Loucy (cell line): ENCODE measurements at regions not wholly inside any gene's neighbourhood (a gene's known extent, or its start where the extent isn't known, plus 50 kb on each side); places are given as distances from the start of the nearest gene placed in this dataset.

Experiments used
- H2AFZ ChIP-seq: fragments of 200-600 bp; sonication (generic); 2 replicates; pipeline ENCODE4 v1.6.0; 2016; ENCODE audit warnings: antibody characterized with exemption, mild to moderate bottlenecking, low read length, moderate library complexity
- H3F3A ChIP-seq: fragments of 200-600 bp; 2 replicates; pipeline ENCODE4 v1.6.0; 2016; ENCODE audit warnings: antibody characterized with exemption, low read depth, mild to moderate bottlenecking
- H3K27me3 ChIP-seq: fragments of 200-600 bp; sonication (generic); 2 replicates; pipeline ENCODE4 v1.6.1; 2014; ENCODE audit warnings: low read length, mild to moderate bottlenecking; ENCODE audit not compliant: insufficient read depth, poor library complexity, severe bottlenecking
- H3K36me3 ChIP-seq: fragments of 200-600 bp; sonication (generic); 2 replicates; pipeline ENCODE4 v1.6.1; 2016; ENCODE audit warnings: low read length; ENCODE audit not compliant: insufficient read depth
- H3K4me1 ChIP-seq: fragments of 200-600 bp; sonication (generic); 2 replicates; pipeline ENCODE4 v1.5.1; 2014; ENCODE audit warnings: low read length, mild to moderate bottlenecking; ENCODE audit not compliant: insufficient read depth, poor library complexity, severe bottlenecking
- H3K4me2 ChIP-seq: fragments of 200-600 bp; sonication (generic); 2 replicates; pipeline ENCODE4 v1.6.0; 2014; ENCODE audit warnings: antibody characterized with exemption, low read length, low read depth, mild to moderate bottlenecking; ENCODE audit not compliant: poor library complexity, severe bottlenecking
- H3K4me3 ChIP-seq: fragments of 200-600 bp; sonication (generic); 2 replicates; pipeline ENCODE4 v1.5.1; 2014; ENCODE audit warnings: low read length, mild to moderate bottlenecking, mixed read lengths; ENCODE audit not compliant: poor library complexity, severe bottlenecking
- H3K79me2 ChIP-seq: fragments of 200-600 bp; sonication (generic); 2 replicates; pipeline ENCODE4 v1.6.1; 2014; ENCODE audit warnings: low read length; ENCODE audit not compliant: insufficient read depth
- H3K9ac ChIP-seq: fragments of 200-600 bp; sonication (generic); 2 replicates; pipeline ENCODE4 v1.6.0; 2014; ENCODE audit warnings: mild to moderate bottlenecking, low read depth, low read length, moderate library complexity; ENCODE audit not compliant: poor library complexity, severe bottlenecking
- H3K9me2 ChIP-seq: fragments of 200-600 bp; sonication (generic); replicated peaks from 2 replicates; pipeline ENCODE4 v1.6.1; 2016; ENCODE audit warnings: low read depth, low read length, mixed read lengths
- H3K9me3 ChIP-seq: fragments of 200-600 bp; sonication (generic); 2 replicates; pipeline ENCODE4 v1.6.1; 2014; ENCODE audit warnings: mild to moderate bottlenecking, antibody characterized with exemption, low read length, low read depth; ENCODE audit not compliant: insufficient read depth
- H4K20me1 ChIP-seq: fragments of 200-600 bp; sonication (generic); 2 replicates; pipeline ENCODE4 v1.6.0; 2014; ENCODE audit warnings: antibody characterized with exemption, low read length, mild to moderate bottlenecking; ENCODE audit not compliant: insufficient read depth, poor library complexity, severe bottlenecking
- CTCF ChIP-seq: fragments of 200-600 bp; sonication (generic); conservative IDR thresholded peaks from 2 replicates; pipeline ENCODE4 v1.5.1; 2014; ENCODE audit warnings: mild to moderate bottlenecking, antibody characterized with exemption, low read length
- EZH2phosphoT487 ChIP-seq: fragments of 200-600 bp; IDR thresholded peaks from 2 replicates; pipeline ENCODE4 v1.6.1; 2018; ENCODE audit warnings: antibody characterized with exemption, mild to moderate bottlenecking, moderate library complexity, borderline replicate concordance

GRCh38 chr3:110031975-110032374 lies 694.6 kb upstream of the DPPA4 start:
- Histone ChIP-seq H3K4me3 (no peak overlapping the region), H3K27me3 (no peaks in the 10 kb centered on the region), H3K79me2 (no peaks in the 10 kb centered on the region), H3K4me2 (no peak overlapping the region), H4K20me1 (no peaks in the 10 kb centered on the region), H3K4me1 (no peaks in the 10 kb centered on the region), H3K9me3 (no peaks in the 10 kb centered on the region), H2AFZ (no peak overlapping the region), H3K9me2 (no peaks in the 10 kb centered on the region; the same call in 1 of the 2 replicates), H3F3A (no peaks in the 10 kb centered on the region; the same call in 1 of the 2 replicates), H3K9ac (no peak overlapping the region), H3K36me3 (no peaks in the 10 kb centered on the region)
- TF ChIP-seq EZH2phosphoT487 (no peak), CTCF (no peak)

GRCh38 chr3:110059431-110059830 lies 722.1 kb upstream of the DPPA4 start:
- Histone ChIP-seq H4K20me1 (no peaks in the 10 kb centered on the region), H3F3A (no peaks in the 10 kb centered on the region), H3K36me3 (no peaks in the 10 kb centered on the region), H3K9me3 (no peaks in the 10 kb centered on the region), H3K4me1 (no peaks in the 10 kb centered on the region), H3K79me2 (no peaks in the 10 kb centered on the region), H3K9ac (no peak overlapping the region), H2AFZ (no peak overlapping the region), H3K9me2 (no peaks in the 10 kb centered on the region), H3K4me2 (no peak overlapping the region), H3K27me3 (no peaks in the 10 kb centered on the region), H3K4me3 (no peak overlapping the region)
- TF ChIP-seq CTCF (no peak), EZH2phosphoT487 (no peak)

- no peak overlapping the region for H3K4me2 ChIP-seq
- H3F3A ChIP-seq = no peaks in the 10 kb centered on the region
- no peaks in the 10 kb centered on the region for H3K4me1 ChIP-seq
- H3K4me3 ChIP-seq = no peak overlapping the region
- H3K9me3 ChIP-seq = no peaks in the 10 kb centered on the region
- H3K9ac ChIP-seq = no peak overlapping the region
- H3K79me2 ChIP-seq = no peaks in the 10 kb centered on the region
- TF ChIP-seq CTCF (no peak), EZH2phosphoT487 (no peak)
- no peaks in the 10 kb centered on the region for H3K9me2 ChIP-seq
- no peaks in the 10 kb centered on the region for H3K36me3 ChIP-seq
- no peaks in the 10 kb centered on the region for H4K20me1 ChIP-seq
- no peaks in the 10 kb centered on the region for H3K27me3 ChIP-seq
- H2AFZ ChIP-seq = no peak overlapping the region
Observed at GRCh38 chr3:110062716-110063115, 725.4 kb upstream of the DPPA4 start.
